D721Med (cell line): ENCODE measurements at regions not wholly inside any gene's neighbourhood (a gene's known extent, or its start where the extent isn't known, plus 50 kb on each side); places are given as distances from the start of the nearest gene placed in this dataset.
"Not testable (repeated sequence)": the region's sequence is repeated elsewhere in the genome, so short reads cannot be mapped to it uniquely, and the experiment has no call there.

ENCODE experiments used
- DNase-seq: peaks from one replicate; pipeline ENCODE4 v3.0.0; 2011; ENCODE audit warnings: low spot score; ENCODE audit not compliant: insufficient read length
- FAIRE-seq: peaks from 2 replicates; lab custom pipeline; 2011; peaks lifted over from hg19 to GRCh38; lab: Jason Lieb, UNC
- TF ChIP-seq, protein P1 (sequence below): IDR thresholded peaks from 2 replicates; pipeline ENCODE4 v1.5.1; 2012; ENCODE audit warnings: mild to moderate bottlenecking, control low read depth; ENCODE audit not compliant: insufficient read depth; ENCODE audit errors: missing control alignments

DNA sequence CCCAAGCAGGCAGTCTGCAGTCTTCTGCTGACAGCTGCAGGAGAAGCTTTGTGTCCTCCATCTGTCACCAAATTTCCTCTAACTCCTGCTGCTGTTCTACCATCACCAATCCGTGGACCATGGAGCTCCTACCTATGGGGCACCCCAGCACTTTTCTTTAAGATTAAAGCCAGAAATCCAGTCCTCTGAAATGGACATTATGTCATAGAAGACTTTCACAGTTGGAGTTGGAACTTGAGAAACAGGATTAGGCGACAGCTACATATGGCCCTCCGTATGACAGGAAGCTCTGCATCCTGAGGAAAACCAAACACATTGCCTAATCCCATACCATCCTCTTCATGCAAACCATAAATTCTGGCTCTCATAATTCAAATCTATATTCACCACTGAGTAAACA is 470.6 kb upstream of the GALNTL6 start:
- FAIRE-seq (peak; percentile 94), DNase-seq (no peak)
- TF ChIP-seq, protein P1, sequence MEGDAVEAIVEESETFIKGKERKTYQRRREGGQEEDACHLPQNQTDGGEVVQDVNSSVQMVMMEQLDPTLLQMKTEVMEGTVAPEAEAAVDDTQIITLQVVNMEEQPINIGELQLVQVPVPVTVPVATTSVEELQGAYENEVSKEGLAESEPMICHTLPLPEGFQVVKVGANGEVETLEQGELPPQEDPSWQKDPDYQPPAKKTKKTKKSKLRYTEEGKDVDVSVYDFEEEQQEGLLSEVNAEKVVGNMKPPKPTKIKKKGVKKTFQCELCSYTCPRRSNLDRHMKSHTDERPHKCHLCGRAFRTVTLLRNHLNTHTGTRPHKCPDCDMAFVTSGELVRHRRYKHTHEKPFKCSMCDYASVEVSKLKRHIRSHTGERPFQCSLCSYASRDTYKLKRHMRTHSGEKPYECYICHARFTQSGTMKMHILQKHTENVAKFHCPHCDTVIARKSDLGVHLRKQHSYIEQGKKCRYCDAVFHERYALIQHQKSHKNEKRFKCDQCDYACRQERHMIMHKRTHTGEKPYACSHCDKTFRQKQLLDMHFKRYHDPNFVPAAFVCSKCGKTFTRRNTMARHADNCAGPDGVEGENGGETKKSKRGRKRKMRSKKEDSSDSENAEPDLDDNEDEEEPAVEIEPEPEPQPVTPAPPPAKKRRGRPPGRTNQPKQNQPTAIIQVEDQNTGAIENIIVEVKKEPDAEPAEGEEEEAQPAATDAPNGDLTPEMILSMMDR = no peak

DNA sequence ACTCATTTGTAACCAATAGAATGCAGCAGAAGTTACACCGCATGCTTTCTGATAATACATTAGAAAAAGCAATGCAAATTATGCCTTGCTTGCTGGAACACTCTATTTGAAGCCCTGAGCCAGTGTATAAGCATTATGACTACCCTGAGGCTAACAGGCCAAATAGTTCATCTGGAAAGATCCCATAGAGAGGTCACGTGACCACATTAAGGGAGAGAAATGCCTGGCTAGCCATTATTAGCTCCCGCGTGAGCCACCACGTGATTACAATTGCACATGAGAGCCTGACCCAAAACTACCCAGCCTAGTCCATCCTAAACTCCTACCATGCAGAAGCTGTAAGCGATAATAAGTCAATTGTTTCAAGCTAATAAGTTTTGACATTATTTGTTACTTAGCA is 472.9 kb upstream of the GALNTL6 start:
- no peak for FAIRE-seq
- DNase-seq = no peak
- TF ChIP-seq, protein P1 = no peak

DNA sequence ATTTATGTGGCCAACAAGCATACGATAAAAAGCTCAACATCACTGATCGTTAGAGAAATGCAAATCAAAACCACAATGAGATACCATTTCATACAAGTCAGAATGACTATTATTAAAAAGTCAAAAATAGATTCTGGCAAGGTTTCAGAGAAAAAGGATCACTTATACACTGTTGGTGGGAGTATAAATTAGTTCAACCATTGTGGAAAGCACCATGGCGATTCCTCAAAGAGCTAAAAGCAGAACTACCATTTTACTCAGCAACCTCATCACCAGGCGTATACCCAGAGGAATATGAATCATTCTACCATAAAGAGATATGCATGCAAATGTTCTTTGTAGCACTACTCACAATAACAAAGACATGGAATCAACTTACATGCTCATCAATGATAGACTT is 478.7 kb upstream of the GALNTL6 start:
- TF ChIP-seq, protein P1 = no peak
- FAIRE-seq (no peak), DNase-seq (no peak)

DNA sequence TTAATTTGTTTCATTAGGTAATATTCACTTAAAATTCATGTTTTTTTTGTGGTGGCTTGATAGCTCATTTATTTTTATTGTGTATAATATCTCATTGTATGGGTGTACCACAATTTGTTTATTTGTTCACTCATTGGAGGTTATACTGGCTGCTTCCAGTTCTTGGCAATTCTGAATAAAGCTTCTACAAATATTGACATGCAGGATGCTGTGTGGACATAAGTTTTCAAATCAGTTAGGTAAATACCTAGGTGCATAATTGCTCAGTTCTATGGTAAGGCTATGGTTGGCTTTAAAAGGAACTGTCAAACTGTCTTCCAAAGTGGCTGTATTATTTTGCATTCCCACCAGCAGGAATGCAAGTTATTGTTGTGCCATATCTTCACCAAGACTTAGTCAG is 504.5 kb upstream of the GALNTL6 start:
- DNase-seq (no peak), FAIRE-seq (no peak)
- TF ChIP-seq, protein P1 = no peak

DNA sequence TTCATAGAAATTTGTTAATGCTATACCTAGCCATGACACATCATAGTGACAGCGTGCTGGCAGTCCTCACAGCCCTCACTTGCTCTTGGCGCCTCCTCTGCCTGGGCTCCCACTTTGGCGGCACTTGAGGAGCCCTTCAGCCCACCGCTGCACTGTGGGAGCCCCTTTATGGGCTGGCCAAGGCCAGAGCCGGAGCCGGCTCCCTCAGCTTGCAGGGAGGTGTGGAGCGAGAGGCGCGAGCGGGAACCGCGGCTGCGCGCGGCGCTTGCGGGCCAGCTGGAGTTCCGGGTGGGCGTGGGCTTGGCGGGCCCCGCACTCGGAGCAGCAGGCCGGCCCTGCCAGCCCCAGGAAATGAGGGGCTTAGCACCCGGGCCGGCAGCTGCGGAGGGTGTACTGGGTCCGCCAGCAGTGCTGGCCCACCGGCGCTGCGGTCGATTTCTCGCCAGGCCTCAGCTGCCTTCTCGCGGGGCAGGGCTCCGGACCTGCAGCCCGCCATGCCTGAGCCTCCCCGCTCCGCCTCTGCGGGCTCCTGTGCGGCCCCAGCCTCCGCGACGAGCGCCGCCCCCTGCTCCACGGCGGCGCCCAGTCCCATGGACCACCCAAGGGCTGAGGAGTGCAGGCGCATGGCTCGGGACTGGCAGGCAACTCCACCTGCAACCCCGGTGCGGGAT is 515.0 kb upstream of the GALNTL6 start:
- not testable (repeated sequence) for FAIRE-seq, DNase-seq

DNA sequence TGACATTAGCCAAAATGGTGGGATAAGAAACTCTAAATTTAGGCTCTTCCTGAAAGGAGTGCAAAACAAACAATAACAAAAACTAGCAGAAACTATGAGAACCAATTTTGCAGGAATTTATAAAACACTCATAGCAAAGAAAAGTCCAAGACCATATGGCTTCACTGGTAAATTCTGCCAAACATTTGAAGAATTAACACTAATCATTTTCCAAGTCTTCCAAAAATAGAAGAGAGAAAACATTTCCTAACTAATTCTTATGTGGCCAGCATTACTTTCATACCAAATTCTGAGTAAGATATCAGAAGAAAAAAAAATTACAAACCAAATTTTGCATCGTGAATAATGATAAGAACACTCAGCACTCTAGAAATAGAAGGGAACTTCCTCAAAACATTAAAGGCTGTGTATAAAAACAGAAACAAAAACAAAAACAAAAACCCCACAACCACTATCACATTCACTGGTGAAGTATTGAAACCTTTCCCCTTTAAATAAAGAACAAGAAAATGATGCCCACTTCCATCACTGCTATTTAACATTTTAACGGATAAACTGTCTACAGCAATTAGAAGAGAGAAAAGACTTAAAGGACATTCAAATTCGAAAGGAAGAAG is 524.3 kb upstream of the GALNTL6 start:
- peak; percentile 38 for FAIRE-seq
- TF ChIP-seq, protein P1 = no peak
- no peak for DNase-seq

DNA sequence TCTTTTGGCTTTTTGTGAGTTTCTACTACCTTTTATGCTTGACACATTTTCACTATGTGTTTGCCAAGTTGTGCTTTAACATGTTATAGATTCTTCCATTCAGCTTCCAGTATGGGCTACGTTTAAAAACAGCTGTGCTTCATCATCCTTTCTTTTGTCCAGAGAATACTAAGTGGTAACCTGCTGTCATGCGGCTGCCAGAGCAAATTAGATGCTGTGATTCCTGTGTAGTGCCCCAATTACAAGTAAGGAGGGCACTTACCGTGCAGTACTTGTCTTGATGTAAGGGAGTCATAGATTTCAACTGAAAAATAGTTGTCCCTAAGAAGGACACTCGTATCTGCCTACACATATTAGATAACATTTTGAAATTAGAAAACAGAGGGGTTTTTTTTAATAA is 531.8 kb upstream of the GALNTL6 start:
- DNase-seq (no peak), FAIRE-seq (no peak)
- TF ChIP-seq, protein P1 = no peak

DNA sequence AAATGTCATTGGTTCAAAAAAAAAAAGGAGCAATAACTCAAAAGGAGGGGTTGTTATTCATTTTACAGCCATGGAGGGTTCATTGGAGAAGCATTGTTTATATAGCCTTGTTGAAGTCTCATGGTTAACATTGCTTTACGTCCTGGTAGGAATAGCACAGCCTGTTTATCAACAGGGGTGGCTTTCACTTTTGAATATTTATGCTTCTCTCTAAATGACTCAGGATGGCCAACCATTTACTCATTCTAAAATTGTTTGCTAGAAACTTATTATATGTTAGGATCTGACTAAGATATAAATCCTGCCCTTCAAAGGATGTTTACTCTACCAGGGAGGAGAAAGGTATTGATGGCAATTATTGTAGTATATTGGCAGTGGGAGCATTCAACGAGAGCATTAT is 534.1 kb upstream of the GALNTL6 start:
- no peak for DNase-seq
- FAIRE-seq = no peak
- TF ChIP-seq, protein P1 = no peak
